HPDE6-E6E7 (cell line): ENCODE measurements at regions not wholly inside any gene's neighbourhood (a gene's known extent, or its start where the extent isn't known, plus 50 kb on each side); places are given as distances from the start of the nearest gene placed in this dataset.
A peak's percentile ranks its signal among the peaks of the same experiment; 100 is the strongest.

Source experiments
- DNase-seq: peaks from one replicate; pipeline ENCODE4 v3.0.0; 2011; ENCODE audit warnings: missing footprints; ENCODE audit errors: extremely low spot score

- DNase-seq, result no peak
Measured at GRCh38 chr12:94786906-94787305, 136.5 kb upstream of the TMCC3 start.

- DNase-seq, result no peak
Measured at GRCh38 chr12:94783862-94784261, 133.5 kb upstream of the TMCC3 start.

GRCh38 chr12:94783343-94783742 is 133.0 kb upstream of the TMCC3 start:
- no peak for DNase-seq

GRCh38 chr12:94781835-94782234 is 131.5 kb upstream of the TMCC3 start:
- DNase-seq, result no peak

GRCh38 chr12:94779485-94779884 is 129.1 kb upstream of the TMCC3 start:
- no peak for DNase-seq

- DNase-seq, result no peak
Measured at GRCh38 chr12:94777936-94778335, 127.6 kb upstream of the TMCC3 start.

GRCh38 chr12:94775710-94776109 is 125.4 kb upstream of the TMCC3 start:
- DNase-seq, result no peak

GRCh38 chr12:94771741-94772140 is 121.4 kb upstream of the TMCC3 start:
- DNase-seq, result no peak

- DNase-seq, result no peak
Measured at GRCh38 chr12:94771199-94771598, 120.8 kb upstream of the TMCC3 start.

- no peak for DNase-seq
Measured at GRCh38 chr12:94770791-94771190, 120.4 kb upstream of the TMCC3 start.

GRCh38 chr12:94769776-94770759 is 119.7 kb upstream of the TMCC3 start:
- DNase-seq, result no peak

- DNase-seq, result no peak
Measured at GRCh38 chr12:94769047-94769420, 118.7 kb upstream of the TMCC3 start.

GRCh38 chr12:94768398-94769046 is 118.2 kb upstream of the TMCC3 start:
- DNase-seq, result no peak

- no peak for DNase-seq
Measured at GRCh38 chr12:94767956-94768355, 117.6 kb upstream of the TMCC3 start.

- no peak for DNase-seq
Measured at GRCh38 chr12:94766397-94766796, 116.0 kb upstream of the TMCC3 start.

- no peak for DNase-seq
Measured at GRCh38 chr12:94763462-94763861, 113.1 kb upstream of the TMCC3 start.

- DNase-seq, result no peak
Measured at GRCh38 chr12:94762943-94763342, 112.6 kb upstream of the TMCC3 start.

- DNase-seq, result no peak
Measured at GRCh38 chr12:94762259-94762942, 112.0 kb upstream of the TMCC3 start.

- peak; percentile 81 for DNase-seq
Measured at GRCh38 chr12:94761559-94761958, 111.2 kb upstream of the TMCC3 start.

GRCh38 chr12:94760786-94761185 is 110.4 kb upstream of the TMCC3 start:
- DNase-seq, result no peak

- no peak for DNase-seq
Measured at GRCh38 chr12:94756789-94757188, 106.4 kb upstream of the TMCC3 start.

- no peak for DNase-seq
Measured at GRCh38 chr12:94755598-94755997, 105.2 kb upstream of the TMCC3 start.

- DNase-seq, result no peak
Measured at GRCh38 chr12:94754653-94755052, 104.3 kb upstream of the TMCC3 start.
